ENCODE measurements at regions not wholly inside any gene's neighbourhood (a gene's known extent, or its start where the extent isn't known, plus 50 kb on each side); places are given as distances from the start of the nearest gene placed in this dataset.
"Not testable (repeated sequence)": the region's sequence is repeated elsewhere in the genome, so short reads cannot be mapped to it uniquely, and the experiment has no call there.

DNA sequence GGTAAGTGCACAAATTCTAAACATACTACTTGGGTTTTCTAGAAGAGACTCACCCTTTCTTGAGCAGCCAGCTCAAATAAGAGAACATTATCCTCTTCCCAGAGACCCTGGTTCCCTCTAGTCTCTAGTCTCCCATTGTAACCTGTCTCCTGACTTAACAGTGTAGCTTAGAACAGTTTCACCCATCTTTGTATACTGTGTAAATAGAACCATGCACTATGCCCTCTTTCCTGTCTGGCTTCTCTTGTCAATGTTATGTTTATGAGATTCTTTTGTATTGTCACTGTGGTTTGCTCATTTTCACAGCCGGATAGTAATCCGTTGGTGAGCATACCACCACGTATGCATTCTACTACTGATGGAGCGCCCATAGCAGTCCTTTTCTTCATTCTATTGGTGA is 227.4 kb upstream of the PLPP4 start:
- Histone ChIP-seq H3K9ac (no peak overlapping the region), H3K36me3 (no peaks in the 10 kb centered on the region), H3K9me3 (replicated peaks in 1 of 11) (0 out of 22 replicates have a peak, but pooled peaks cover 0 to 4% (median 0%) of the 10 kb centered on the region in 11 experiments), H4K20me1 (no peaks in the 10 kb centered on the region), H3K27me3 (no peaks in the 10 kb centered on the region), H3K4me2 (no peak overlapping the region), H3K4me1 (no peaks in the 10 kb centered on the region), H3K27ac (no peak overlapping the region), H3K4me3 (no peak overlapping the region)
- TF ChIP-seq Cebpa-rat (IDR thresholded peaks at IDR 0.05) = no peak

- not testable (repeated sequence) for H3K4me1 ChIP-seq; H3K9me3 ChIP-seq (replicated peaks in 1 of 11); H3K27ac ChIP-seq; H3K4me3 ChIP-seq; H3K9ac ChIP-seq; H3K27me3 ChIP-seq; H4K20me1 ChIP-seq; H3K36me3 ChIP-seq; H3K4me2 ChIP-seq
These were observed 217.3 kb upstream of the PLPP4 start for GRCh38 chr10:120239695-120240094.

- H3K9ac ChIP-seq = no peak overlapping the region
- H4K20me1 ChIP-seq = no peaks in the 10 kb centered on the region
- H3K4me1 ChIP-seq = no peaks in the 10 kb centered on the region
- no peaks in the 10 kb centered on the region for H3K27me3 ChIP-seq
- H3K4me3 ChIP-seq = no peak overlapping the region
- peaks cover 0 to 13% (median 8%) of the 10 kb centered on the region in 11 experiments; a peak in 11 of 22 replicates for H3K9me3 ChIP-seq (replicated peaks in 1 of 11)
- no peaks in the 10 kb centered on the region for H3K36me3 ChIP-seq
- no peak overlapping the region for H3K4me2 ChIP-seq
- no peak overlapping the region for H3K27ac ChIP-seq
- no peak for TF ChIP-seq Cebpa-rat (IDR thresholded peaks at IDR 0.05)
These were observed 205.1 kb upstream of the PLPP4 start for GRCh38 chr10:120251821-120252442.

- H3K27me3 ChIP-seq = no peaks in the 10 kb centered on the region
- no peak overlapping the region for H3K4me3 ChIP-seq
- no peaks in the 10 kb centered on the region for H4K20me1 ChIP-seq
- H3K4me1 ChIP-seq = no peaks in the 10 kb centered on the region
- no peak overlapping the region for H3K27ac ChIP-seq
- no peak overlapping the region for H3K9ac ChIP-seq
- no peak for TF ChIP-seq Cebpa-rat (IDR thresholded peaks at IDR 0.05)
- H3K9me3 ChIP-seq (replicated peaks in 1 of 11) = peaks cover 0 to 13% (median 8%) of the 10 kb centered on the region in 11 experiments; a peak in 11 of 22 replicates
- H3K36me3 ChIP-seq = no peaks in the 10 kb centered on the region
- H3K4me2 ChIP-seq = no peak overlapping the region
These were observed 203.9 kb upstream of the PLPP4 start for GRCh38 chr10:120253131-120253530.

- H3K9me3 ChIP-seq (replicated peaks in 1 of 11) = peaks cover 0 to 5% (median 0%) of the 10 kb centered on the region in 11 experiments; a peak in 1 of 22 replicates
- no peaks in the 10 kb centered on the region for H4K20me1 ChIP-seq
- no peaks in the 10 kb centered on the region for H3K36me3 ChIP-seq
- no peaks in the 10 kb centered on the region for H3K4me1 ChIP-seq
- no peak overlapping the region for H3K27ac ChIP-seq
- H3K4me2 ChIP-seq = no peak overlapping the region
- no peak overlapping the region for H3K4me3 ChIP-seq
- no peak overlapping the region for H3K9ac ChIP-seq
- H3K27me3 ChIP-seq = no peaks in the 10 kb centered on the region
- no peak for TF ChIP-seq Cebpa-rat (IDR thresholded peaks at IDR 0.05)
These were observed 196.6 kb upstream of the PLPP4 start for GRCh38 chr10:120260456-120260855.

GRCh38 chr10:120262857-120263547 is 194.0 kb upstream of the PLPP4 start:
- Histone ChIP-seq H3K27me3 (no peaks in the 10 kb centered on the region), H4K20me1 (no peaks in the 10 kb centered on the region), H3K9ac (no peak overlapping the region), H3K4me1 (no peaks in the 10 kb centered on the region), H3K4me3 (no peak overlapping the region), H3K27ac (no peak overlapping the region), H3K4me2 (no peak overlapping the region), H3K36me3 (no peaks in the 10 kb centered on the region), H3K9me3 (replicated peaks in 1 of 11) (no peaks in the 10 kb centered on the region)
- TF ChIP-seq Cebpa-rat (IDR thresholded peaks at IDR 0.05) = no peak

DNA sequence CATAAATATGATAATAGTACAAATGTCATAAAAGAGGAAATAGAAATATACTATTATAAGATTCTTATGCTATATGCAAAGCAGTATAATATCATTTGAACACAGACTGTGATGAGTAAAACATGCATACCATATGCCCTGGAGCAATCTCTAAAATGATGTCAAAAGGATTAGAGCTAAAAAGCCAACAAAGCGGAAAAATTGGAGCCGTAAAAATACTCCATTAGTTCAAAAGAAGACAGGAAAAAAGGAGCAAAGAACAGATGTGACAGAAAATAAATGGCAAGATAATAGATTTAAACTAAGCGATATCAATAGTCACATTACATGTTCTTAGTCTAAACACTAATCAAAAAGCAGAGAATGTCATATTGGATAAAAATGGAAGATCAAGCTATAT is 191.0 kb upstream of the PLPP4 start:
- Histone ChIP-seq H3K9me3 (replicated peaks in 1 of 11) (peaks cover 0 to 10% (median 0%) of the 10 kb centered on the region in 11 experiments; a peak in 4 of 22 replicates), H3K27me3 (no peaks in the 10 kb centered on the region), H3K4me3 (no peak overlapping the region), H3K4me1 (no peaks in the 10 kb centered on the region), H3K4me2 (no peak overlapping the region), H4K20me1 (no peaks in the 10 kb centered on the region), H3K36me3 (no peaks in the 10 kb centered on the region), H3K9ac (no peak overlapping the region), H3K27ac (no peak overlapping the region)
- TF ChIP-seq Cebpa-rat (IDR thresholded peaks at IDR 0.05) = no peak

DNA sequence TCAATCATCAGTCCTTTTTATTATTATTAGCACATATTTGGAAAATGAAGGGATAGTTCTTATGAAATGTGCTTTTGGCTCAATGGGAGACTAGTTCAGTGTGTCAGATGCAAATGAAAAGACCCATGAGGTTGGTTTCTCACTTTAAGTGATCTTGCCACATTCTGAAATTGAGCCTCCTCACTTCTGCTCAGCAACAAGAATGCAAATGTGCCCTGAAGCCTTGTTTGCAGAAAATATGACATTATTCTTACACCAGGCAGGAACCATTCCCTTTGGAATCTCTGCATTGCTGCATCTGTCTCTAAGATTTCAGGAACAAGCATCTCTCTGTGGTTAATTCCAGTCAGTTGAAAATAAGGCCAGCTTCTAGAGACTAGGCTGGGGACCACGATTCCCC is 186.1 kb upstream of the PLPP4 start:
- no peak overlapping the region for H3K27ac ChIP-seq
- H3K9me3 ChIP-seq (replicated peaks in 1 of 11) = peaks cover 0 to 10% (median 0%) of the 10 kb centered on the region in 11 experiments; a peak in 6 of 22 replicates
- H4K20me1 ChIP-seq = no peaks in the 10 kb centered on the region
- no peak overlapping the region for H3K4me3 ChIP-seq
- no peak for TF ChIP-seq Cebpa-rat (IDR thresholded peaks at IDR 0.05)
- H3K27me3 ChIP-seq = no peaks in the 10 kb centered on the region
- H3K4me1 ChIP-seq = peaks cover 0 to 4% (median under 1%) of the 10 kb centered on the region in 10 experiments; a peak in 7 of 20 replicates
- no peak overlapping the region for H3K9ac ChIP-seq
- no peaks in the 10 kb centered on the region for H3K36me3 ChIP-seq
- H3K4me2 ChIP-seq = no peak overlapping the region

DNA sequence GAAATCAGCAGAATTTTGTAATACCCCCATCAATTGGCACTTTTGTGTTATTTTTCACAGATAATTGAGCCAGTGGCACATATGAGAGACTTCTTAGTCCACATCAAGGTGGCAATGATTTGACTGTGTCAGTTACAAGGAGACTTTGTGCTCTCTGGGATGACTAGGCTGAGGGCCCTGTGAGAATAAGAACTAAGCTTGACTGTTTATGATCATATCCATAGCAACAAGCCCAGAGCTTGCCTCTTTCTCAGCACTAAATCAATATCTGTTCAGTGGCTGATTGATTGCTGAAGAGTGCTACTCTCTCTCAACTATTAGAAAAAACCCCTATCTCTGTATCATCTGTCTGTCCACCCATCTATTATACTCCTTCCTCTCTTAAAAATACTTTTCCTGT is 185.3 kb upstream of the PLPP4 start:
- Histone ChIP-seq H3K27ac (no peak overlapping the region), H3K27me3 (no peaks in the 10 kb centered on the region), H3K4me3 (no peak overlapping the region), H4K20me1 (no peaks in the 10 kb centered on the region), H3K9me3 (replicated peaks in 1 of 11) (peaks cover 0 to 10% (median 0%) of the 10 kb centered on the region in 11 experiments; a peak in 6 of 22 replicates), H3K4me2 (no peak overlapping the region), H3K36me3 (no peaks in the 10 kb centered on the region), H3K4me1 (peaks cover 0 to 12% (median 9%) of the 10 kb centered on the region in 10 experiments; a peak in 14 of 20 replicates), H3K9ac (no peak overlapping the region)
- TF ChIP-seq Cebpa-rat (IDR thresholded peaks at IDR 0.05) = no peak

DNA sequence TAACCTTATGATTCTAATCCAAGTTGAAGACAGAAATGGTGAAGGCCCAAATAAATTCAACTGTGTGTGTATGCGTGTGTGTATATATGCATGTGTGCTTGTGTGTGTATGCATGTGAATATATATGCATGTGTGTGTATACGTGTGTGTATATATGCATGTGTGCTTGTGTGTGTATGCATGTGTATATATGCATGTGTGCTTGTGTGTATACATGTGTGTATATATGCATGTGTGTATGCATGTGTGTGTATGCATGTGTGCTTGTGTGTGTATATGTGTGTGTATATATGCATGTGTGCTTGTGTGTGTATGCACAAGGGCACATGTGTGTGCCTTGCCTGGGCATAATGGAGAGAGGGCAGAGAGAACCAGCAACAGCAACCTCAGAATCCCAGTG is 184.7 kb upstream of the PLPP4 start:
- Histone ChIP-seq H3K9me3 (replicated peaks in 1 of 11) (peaks cover 0 to 10% (median 0%) of the 10 kb centered on the region in 11 experiments; a peak in 6 of 22 replicates), H3K27ac (no peak overlapping the region), H3K4me3 (no peak overlapping the region), H4K20me1 (no peaks in the 10 kb centered on the region), H3K36me3 (no peaks in the 10 kb centered on the region), H3K4me2 (no peak overlapping the region), H3K4me1 (peaks cover 0 to 18% (median 13%) of the 10 kb centered on the region in 10 experiments; a peak in 14 of 20 replicates), H3K9ac (no peak overlapping the region), H3K27me3 (no peaks in the 10 kb centered on the region)
- no peak for TF ChIP-seq Cebpa-rat (IDR thresholded peaks at IDR 0.05)
